ENCODE measurements at regions not wholly inside any gene's neighbourhood (a gene's known extent, or its start where the extent isn't known, plus 50 kb on each side); places are given as distances from the start of the nearest gene placed in this dataset.
"Not testable (repeated sequence)": the region's sequence is repeated elsewhere in the genome, so short reads cannot be mapped to it uniquely, and the experiment has no call there.

GRCh38 chrX:45566456-45566855, 365.8 kb upstream of the DIPK2B start:
- Histone ChIP-seq H3K4me3 (ENCODE audit: low read depth, low read length) (no peak overlapping the region), H3K36me3 (ENCODE audit: control insufficient read depth, insufficient read depth, low read length) (no peaks in the 10 kb centered on the region), H3K27me3 (ENCODE audit: control insufficient read depth, insufficient read depth, low read length) (no peaks in the 10 kb centered on the region)
- TF ChIP-seq CTCF (IDR thresholded peaks at IDR 0.05; ENCODE audit: insufficient read depth, low read length, poor library complexity, severe bottlenecking), result no peak
- DNase-seq (ENCODE audit: low read depth), result no peak

GRCh38 chrX:45557387-45557786, 356.7 kb upstream of the DIPK2B start:
- DNase-seq (ENCODE audit: low read depth), result no peak
- Histone ChIP-seq H3K4me3 (ENCODE audit: low read depth, low read length) (no peak overlapping the region), H3K36me3 (ENCODE audit: control insufficient read depth, insufficient read depth, low read length) (no peaks in the 10 kb centered on the region), H3K27me3 (ENCODE audit: control insufficient read depth, insufficient read depth, low read length) (no peaks in the 10 kb centered on the region)
- no peak for TF ChIP-seq CTCF (IDR thresholded peaks at IDR 0.05; ENCODE audit: insufficient read depth, low read length, poor library complexity, severe bottlenecking)

- Histone ChIP-seq H3K4me3 (ENCODE audit: low read depth, low read length) (no peak overlapping the region), H3K36me3 (ENCODE audit: control insufficient read depth, insufficient read depth, low read length) (no peaks in the 10 kb centered on the region), H3K27me3 (ENCODE audit: control insufficient read depth, insufficient read depth, low read length) (no peaks in the 10 kb centered on the region)
- DNase-seq (ENCODE audit: low read depth), result no peak
- TF ChIP-seq CTCF (IDR thresholded peaks at IDR 0.05; ENCODE audit: insufficient read depth, low read length, poor library complexity, severe bottlenecking), result no peak
These were observed 354.1 kb upstream of the DIPK2B start for GRCh38 chrX:45554736-45555135.

GRCh38 chrX:45553417-45553816, 352.7 kb upstream of the DIPK2B start:
- no peak for TF ChIP-seq CTCF (IDR thresholded peaks at IDR 0.05; ENCODE audit: insufficient read depth, low read length, poor library complexity, severe bottlenecking)
- no peaks in the 10 kb centered on the region for H3K36me3 ChIP-seq (ENCODE audit: control insufficient read depth, insufficient read depth, low read length)
- H3K27me3 ChIP-seq (ENCODE audit: control insufficient read depth, insufficient read depth, low read length), result no peaks in the 10 kb centered on the region
- no peak overlapping the region for H3K4me3 ChIP-seq (ENCODE audit: low read depth, low read length)
- DNase-seq (ENCODE audit: low read depth), result no peak

- DNase-seq (ENCODE audit: low read depth); H3K4me3 ChIP-seq (ENCODE audit: low read depth, low read length); H3K36me3 ChIP-seq (ENCODE audit: control insufficient read depth, insufficient read depth, low read length): not testable (repeated sequence)
These were observed 346.0 kb upstream of the DIPK2B start for GRCh38 chrX:45546697-45547096.

GRCh38 chrX:45540181-45540580, 339.5 kb upstream of the DIPK2B start:
- TF ChIP-seq CTCF (IDR thresholded peaks at IDR 0.05; ENCODE audit: insufficient read depth, low read length, poor library complexity, severe bottlenecking), result no peak
- no peaks in the 10 kb centered on the region for H3K36me3 ChIP-seq (ENCODE audit: control insufficient read depth, insufficient read depth, low read length)
- no peak for DNase-seq (ENCODE audit: low read depth)
- no peaks in the 10 kb centered on the region for H3K27me3 ChIP-seq (ENCODE audit: control insufficient read depth, insufficient read depth, low read length)
- no peak overlapping the region for H3K4me3 ChIP-seq (ENCODE audit: low read depth, low read length)

More at GRCh38 chrX:45546697-45547096, 346.0 kb upstream of the DIPK2B start:
- not testable (repeated sequence) for H3K27me3 ChIP-seq (ENCODE audit: control insufficient read depth, insufficient read depth, low read length)

All from kidney epithelial cell (primary cell).